Naive B cell (primary cell): ENCODE measurements at regions not wholly inside any gene's neighbourhood (a gene's known extent, or its start where the extent isn't known, plus 50 kb on each side); places are given as distances from the start of the nearest gene placed in this dataset.

ENCODE experiments used
- ATAC-seq, 2 donors: fragments of 150-1000 bp; cut with Tn5 transposase; 2 replicates each; pipeline ENCODE4 v1.10.0; 2021; ENCODE audit warnings: low read depth in 2 of 2, mild to moderate bottlenecking in 2 of 2, moderate library complexity in 2 of 2
- DNase-seq: peaks from one replicate; pipeline ENCODE4 v3.0.0; 2022
- H3K27ac Mint-ChIP-seq, 6 donors: one replicate each; pipeline ENCODE4 v1.8.0; 2020 to 2022; ENCODE audit warnings: mild to moderate bottlenecking in 6 of 6, mixed read lengths in 6 of 6, moderate library complexity in 5 of 6, inconsistent platforms in 2 of 6
- H3K27me3 Mint-ChIP-seq, 3 donors: one replicate each; pipeline ENCODE4 v1.8.0; 2021 to 2022; ENCODE audit warnings: mixed read lengths in 3 of 3, mild to moderate bottlenecking in 1 of 3
- H3K36me3 Mint-ChIP-seq, 2 donors: one replicate each; pipeline ENCODE4 v1.8.0; 2020 to 2022; ENCODE audit warnings: mixed read lengths in 2 of 2, inconsistent platforms in 1 of 2, mild to moderate bottlenecking in 1 of 2
- H3K4me1 Mint-ChIP-seq, 3 donors: one replicate each; pipeline ENCODE4 v1.8.0; 2020 to 2022; ENCODE audit warnings: mixed read lengths in 3 of 3, inconsistent platforms in 1 of 3, mild to moderate bottlenecking in 1 of 3, moderate library complexity in 1 of 3
- H3K4me3 Mint-ChIP-seq, 8 donors: one replicate each; pipeline ENCODE4 v1.8.0; 2020 to 2022; ENCODE audit warnings: mild to moderate bottlenecking in 8 of 8, mixed read lengths in 8 of 8, moderate library complexity in 8 of 8, inconsistent platforms in 2 of 8
- H3K9me3 Mint-ChIP-seq, 7 donors: one replicate each; pipeline ENCODE4 v1.8.0; 2020 to 2022; ENCODE audit warnings: mixed read lengths in 7 of 7, mild to moderate bottlenecking in 5 of 7, inconsistent platforms in 2 of 7, moderate library complexity in 1 of 7

GRCh38 chr2:36267194-36267593 lies 88.4 kb upstream of the CRIM1 start:
- Mint-ChIP-seq H3K9me3 (peaks cover 9 to 28% (median 14%) of the 10 kb centered on the region in 7 donors), H3K27ac (no peak overlapping the region), H3K4me3 (no peak overlapping the region)

GRCh38 chr2:36266536-36267121 lies 88.9 kb upstream of the CRIM1 start:
- Mint-ChIP-seq H3K36me3 (peaks cover 11 to 17% of the 10 kb centered on the region in 2 donors), H3K4me3 (no peak overlapping the region), H3K27me3 (no peaks in the 10 kb centered on the region), H3K9me3 (peaks cover 9 to 28% (median 14%) of the 10 kb centered on the region in 7 donors), H3K4me1 (no peaks in the 10 kb centered on the region), H3K27ac (no peak overlapping the region)
- ATAC-seq: no peak
- no peak for DNase-seq

More at GRCh38 chr2:36267194-36267593, 88.4 kb upstream of the CRIM1 start:
- ATAC-seq (no peak), DNase-seq (no peak)
- no peaks in the 10 kb centered on the region for H3K4me1 Mint-ChIP-seq
- H3K27me3 Mint-ChIP-seq: no peaks in the 10 kb centered on the region
- H3K36me3 Mint-ChIP-seq: peaks cover 11 to 17% of the 10 kb centered on the region in 2 donors

- DNase-seq: no peak
- Mint-ChIP-seq H3K36me3 (peaks cover 11 to 15% of the 10 kb centered on the region in 2 donors), H3K27ac (no peak overlapping the region), H3K9me3 (peaks cover 7 to 19% (median 13%) of the 10 kb centered on the region in 7 donors), H3K4me3 (no peak overlapping the region), H3K27me3 (peaks cover 0 to under 1% (median 0%) of the 10 kb centered on the region in 3 donors), H3K4me1 (no peaks in the 10 kb centered on the region)
- ATAC-seq: no peak
Measured at GRCh38 chr2:36262581-36262980, 93.0 kb upstream of the CRIM1 start.

- Mint-ChIP-seq H3K4me3 (no peak overlapping the region), H3K27me3 (peaks cover 0 to 14% (median 11%) of the 10 kb centered on the region in 3 donors), H3K9me3 (peaks cover 0 to 4% (median 0%) of the 10 kb centered on the region in 7 donors), H3K36me3 (no peaks in the 10 kb centered on the region), H3K4me1 (no peaks in the 10 kb centered on the region), H3K27ac (no peak overlapping the region)
- DNase-seq (no peak), ATAC-seq (no peak)
Measured at GRCh38 chr2:36255863-36256262, 99.7 kb upstream of the CRIM1 start.

- peaks cover 0 to 2% (median 0%) of the 10 kb centered on the region in 3 donors for H3K4me1 Mint-ChIP-seq
- H3K9me3 Mint-ChIP-seq: peaks cover 0 to 3% (median 0%) of the 10 kb centered on the region in 7 donors
- H3K4me3 Mint-ChIP-seq: no peak overlapping the region
- no peaks in the 10 kb centered on the region for H3K36me3 Mint-ChIP-seq
- H3K27me3 Mint-ChIP-seq: peaks cover 0 to 14% (median 11%) of the 10 kb centered on the region in 3 donors
- ATAC-seq (no peak), DNase-seq (no peak)
- H3K27ac Mint-ChIP-seq: no peak overlapping the region
Measured at GRCh38 chr2:36253086-36253485, 102.5 kb upstream of the CRIM1 start.

- Mint-ChIP-seq H3K9me3 (peaks cover 0 to 3% (median 0%) of the 10 kb centered on the region in 7 donors), H3K4me3 (peak overlapping the region in 7 of 8 donors; percentile 15 to 68 (median 55)), H3K4me1 (peaks cover 40 to 47% (median 43%) of the 10 kb centered on the region in 3 donors), H3K36me3 (no peaks in the 10 kb centered on the region), H3K27me3 (no peaks in the 10 kb centered on the region), H3K27ac (peak overlapping the region in 2 of 6 donors; percentile 29 to 37)
- DNase-seq (no peak), ATAC-seq (peak in 1 of 2 donors; percentile 33)
Measured at GRCh38 chr2:36246320-36246990, 109.1 kb upstream of the CRIM1 start.

GRCh38 chr2:36245651-36246050 lies 109.9 kb upstream of the CRIM1 start:
- ATAC-seq: no peak
- H3K27me3 Mint-ChIP-seq: no peaks in the 10 kb centered on the region
- H3K9me3 Mint-ChIP-seq: peaks cover 0 to 3% (median 0%) of the 10 kb centered on the region in 7 donors

GRCh38 chr2:36238106-36238505 lies 117.5 kb upstream of the CRIM1 start:
- no peak overlapping the region for H3K27ac Mint-ChIP-seq
- peaks cover 16 to 20% (median 17%) of the 10 kb centered on the region in 3 donors for H3K4me1 Mint-ChIP-seq
- DNase-seq (no peak), ATAC-seq (no peak)
- H3K4me3 Mint-ChIP-seq: no peak overlapping the region
- no peaks in the 10 kb centered on the region for H3K9me3 Mint-ChIP-seq
- no peaks in the 10 kb centered on the region for H3K36me3 Mint-ChIP-seq
- no peaks in the 10 kb centered on the region for H3K27me3 Mint-ChIP-seq

More at GRCh38 chr2:36245651-36246050, 109.9 kb upstream of the CRIM1 start:
- Mint-ChIP-seq H3K36me3 (no peaks in the 10 kb centered on the region), H3K4me1 (peaks cover 40 to 52% (median 50%) of the 10 kb centered on the region in 3 donors), H3K4me3 (peak overlapping the region in 2 of 8 donors; percentile 8 to 20), H3K27ac (no peak overlapping the region)
- no peak for DNase-seq

GRCh38 chr2:36235882-36236281 lies 119.7 kb upstream of the CRIM1 start:
- Mint-ChIP-seq H3K4me1 (peaks cover 10 to 14% (median 14%) of the 10 kb centered on the region in 3 donors), H3K9me3 (no peaks in the 10 kb centered on the region), H3K27me3 (no peaks in the 10 kb centered on the region), H3K4me3 (no peak overlapping the region), H3K36me3 (no peaks in the 10 kb centered on the region), H3K27ac (no peak overlapping the region)
- DNase-seq: no peak
- no peak for ATAC-seq

GRCh38 chr2:36235426-36235825 lies 120.2 kb upstream of the CRIM1 start:
- no peak for ATAC-seq
- no peak for DNase-seq
- H3K4me1 Mint-ChIP-seq: peaks cover 5 to 12% (median 9%) of the 10 kb centered on the region in 3 donors
- H3K27me3 Mint-ChIP-seq: no peaks in the 10 kb centered on the region
- H3K27ac Mint-ChIP-seq: no peak overlapping the region
- no peak overlapping the region for H3K4me3 Mint-ChIP-seq
- H3K9me3 Mint-ChIP-seq: no peaks in the 10 kb centered on the region
- no peaks in the 10 kb centered on the region for H3K36me3 Mint-ChIP-seq

GRCh38 chr2:36223259-36223658 lies 132.3 kb upstream of the CRIM1 start:
- H3K9me3 Mint-ChIP-seq: peaks cover 0 to 2% (median under 1%) of the 10 kb centered on the region in 7 donors
- no peak overlapping the region for H3K27ac Mint-ChIP-seq
- H3K4me1 Mint-ChIP-seq: no peaks in the 10 kb centered on the region
- DNase-seq (no peak), ATAC-seq (no peak)
- no peak overlapping the region for H3K4me3 Mint-ChIP-seq
- no peaks in the 10 kb centered on the region for H3K36me3 Mint-ChIP-seq
- H3K27me3 Mint-ChIP-seq: peaks cover 0 to 4% (median 0%) of the 10 kb centered on the region in 3 donors

- no peak overlapping the region for H3K27ac Mint-ChIP-seq
- ATAC-seq (no peak), DNase-seq (no peak)
- no peaks in the 10 kb centered on the region for H3K4me1 Mint-ChIP-seq
- no peak overlapping the region for H3K4me3 Mint-ChIP-seq
- no peaks in the 10 kb centered on the region for H3K36me3 Mint-ChIP-seq
- peaks cover 0 to 4% (median 0%) of the 10 kb centered on the region in 3 donors for H3K27me3 Mint-ChIP-seq
- H3K9me3 Mint-ChIP-seq: peaks cover 0 to 5% (median 2%) of the 10 kb centered on the region in 7 donors
Measured at GRCh38 chr2:36222485-36222884, 133.1 kb upstream of the CRIM1 start.

- Mint-ChIP-seq H3K27me3 (peaks cover 0 to 8% (median under 1%) of the 10 kb centered on the region in 3 donors), H3K4me1 (no peaks in the 10 kb centered on the region), H3K27ac (no peak overlapping the region)
Measured at GRCh38 chr2:36214691-36215090, 140.9 kb upstream of the CRIM1 start.

GRCh38 chr2:36203366-36203765 lies 152.2 kb upstream of the CRIM1 start:
- peaks cover 0 to 6% (median 4%) of the 10 kb centered on the region in 3 donors for H3K27me3 Mint-ChIP-seq
- no peak for ATAC-seq
- no peak overlapping the region for H3K4me3 Mint-ChIP-seq
- H3K27ac Mint-ChIP-seq: no peak overlapping the region
- H3K9me3 Mint-ChIP-seq: peaks cover 11 to 29% (median 17%) of the 10 kb centered on the region in 7 donors
- peaks cover 7 to 11% of the 10 kb centered on the region in 2 donors for H3K36me3 Mint-ChIP-seq
- DNase-seq: no peak
- no peaks in the 10 kb centered on the region for H3K4me1 Mint-ChIP-seq

More at GRCh38 chr2:36214691-36215090, 140.9 kb upstream of the CRIM1 start:
- ATAC-seq (no peak), DNase-seq (no peak)
- Mint-ChIP-seq H3K9me3 (peaks cover 0 to 13% (median 5%) of the 10 kb centered on the region in 7 donors), H3K4me3 (no peak overlapping the region), H3K36me3 (no peaks in the 10 kb centered on the region)
